HFFc6 (cell line): ENCODE measurements at regions not wholly inside any gene's neighbourhood (a gene's known extent, or its start where the extent isn't known, plus 50 kb on each side); places are given as distances from the start of the nearest gene placed in this dataset.
"Not testable (repeated sequence)": the region's sequence is repeated elsewhere in the genome, so short reads cannot be mapped to it uniquely, and the experiment has no call there.

Experiments used
- DNase-seq: peaks from one replicate; pipeline ENCODE4 v3.0.0-alpha.2; 2018
- H3K27ac Mint-ChIP-seq: 2 replicates; pipeline ENCODE4 v1.8.0; 2020; ENCODE audit warnings: mild to moderate bottlenecking, mixed read lengths
- H3K27me3 Mint-ChIP-seq: 2 replicates; pipeline ENCODE4 v1.8.0; 2021; ENCODE audit warnings: mild to moderate bottlenecking, moderate library complexity, mixed read lengths; ENCODE audit not compliant: insufficient read depth
- H3K36me3 Mint-ChIP-seq: 2 replicates; pipeline ENCODE4 v1.8.0; 2021; ENCODE audit warnings: low read depth, mixed read lengths
- H3K4me1 Mint-ChIP-seq: 2 replicates; pipeline ENCODE4 v1.8.0; 2020; ENCODE audit warnings: low read depth, mixed read lengths
- H3K4me3 Mint-ChIP-seq: 2 replicates; pipeline ENCODE4 v1.8.0; 2020; ENCODE audit warnings: mild to moderate bottlenecking, moderate library complexity, mixed read lengths
- H3K9me3 Mint-ChIP-seq: 2 replicates; pipeline ENCODE4 v1.8.0; 2020; ENCODE audit warnings: mild to moderate bottlenecking, mixed read lengths
- CTCF ChIP-seq: fragments of 200-600 bp; sonication (generic); IDR thresholded peaks from 2 replicates; pipeline ENCODE4 v1.5.0; 2021; ENCODE audit warnings: antibody characterized with exemption, mild to moderate bottlenecking

- Mint-ChIP-seq H3K27ac (no peak overlapping the region), H3K9me3 (no peaks in the 10 kb centered on the region), H3K4me3 (no peak overlapping the region), H3K27me3 (no peaks in the 10 kb centered on the region; the same call in 1 of the 2 replicates), H3K36me3 (no peaks in the 10 kb centered on the region), H3K4me1 (peaks cover 21% of the 10 kb centered on the region)
- no peak for DNase-seq
- TF ChIP-seq CTCF, result no peak
Observed at GRCh38 chr1:221541296-221541695, 200.6 kb downstream of the DUSP10 start.

GRCh38 chr1:221543529-221544120 is 198.3 kb downstream of the DUSP10 start:
- H3K4me1 Mint-ChIP-seq, result peaks cover 14% of the 10 kb centered on the region
- DNase-seq, result peak; percentile 39
- no peak overlapping the region for H3K4me3 Mint-ChIP-seq
- H3K27ac Mint-ChIP-seq, result no peak overlapping the region
- no peaks in the 10 kb centered on the region; the same call in 1 of the 2 replicates for H3K27me3 Mint-ChIP-seq
- peak; percentile 82 for TF ChIP-seq CTCF
- no peaks in the 10 kb centered on the region for H3K9me3 Mint-ChIP-seq
- no peaks in the 10 kb centered on the region for H3K36me3 Mint-ChIP-seq

GRCh38 chr1:221548942-221549341 is 192.9 kb downstream of the DUSP10 start:
- TF ChIP-seq CTCF, result no peak
- Mint-ChIP-seq H3K4me3 (no peak overlapping the region), H3K27me3 (peaks cover 1% of the 10 kb centered on the region), H3K27ac (no peak overlapping the region), H3K36me3 (no peaks in the 10 kb centered on the region), H3K4me1 (peaks cover 2% of the 10 kb centered on the region), H3K9me3 (no peaks in the 10 kb centered on the region)
- DNase-seq, result no peak

- DNase-seq, result no peak
- Mint-ChIP-seq H3K9me3 (no peaks in the 10 kb centered on the region), H3K27me3 (peaks cover 1% of the 10 kb centered on the region), H3K4me1 (no peaks in the 10 kb centered on the region), H3K4me3 (no peak overlapping the region), H3K36me3 (no peaks in the 10 kb centered on the region), H3K27ac (no peak overlapping the region)
- no peak for TF ChIP-seq CTCF
Observed at GRCh38 chr1:221549815-221550214, 192.1 kb downstream of the DUSP10 start.

GRCh38 chr1:221552792-221553191 is 189.1 kb downstream of the DUSP10 start:
- H3K4me1 Mint-ChIP-seq, result peaks cover 13% of the 10 kb centered on the region
- H3K4me3 Mint-ChIP-seq, H3K27ac Mint-ChIP-seq, H3K9me3 Mint-ChIP-seq, H3K27me3 Mint-ChIP-seq, DNase-seq, H3K36me3 Mint-ChIP-seq: not testable (repeated sequence)

- Mint-ChIP-seq H3K27me3 (peaks cover 1% of the 10 kb centered on the region; the same call in 1 of the 2 replicates), H3K27ac (no peak overlapping the region), H3K4me1 (peaks cover 13% of the 10 kb centered on the region), H3K4me3 (no peak overlapping the region), H3K36me3 (no peaks in the 10 kb centered on the region), H3K9me3 (no peaks in the 10 kb centered on the region)
- TF ChIP-seq CTCF, result no peak
- DNase-seq, result no peak
Observed at GRCh38 chr1:221555689-221556433, 186.0 kb downstream of the DUSP10 start.
